K562 (cell line): ENCODE measurements at regions not wholly inside any gene's neighbourhood (a gene's known extent, or its start where the extent isn't known, plus 50 kb on each side); places are given as distances from the start of the nearest gene placed in this dataset.

Experiments used
- CBFB ChIP-seq: sonication (generic); formaldehyde crosslinking; IDR thresholded peaks from 2 replicates; pipeline ENCODE4 v1.4.0; 2020; ENCODE audit warnings: mild to moderate bottlenecking, missing genetic modification reagents
- FOXJ3 ChIP-seq: sonication (generic); formaldehyde crosslinking; IDR thresholded peaks from 2 replicates; pipeline ENCODE4 v1.4.0; 2020; ENCODE audit warnings: mild to moderate bottlenecking, missing genetic modification reagents
- FOXP1 ChIP-seq: sonication (generic); formaldehyde crosslinking; IDR thresholded peaks from 2 replicates; pipeline ENCODE4 v1.8.0; 2022; ENCODE audit warnings: mild to moderate bottlenecking, missing genetic modification reagents
- SIRT6 ChIP-seq: IDR thresholded peaks from one replicate; pipeline ENCODE4 v1.6.1; 2012; ENCODE audit warnings: low read depth, mild to moderate bottlenecking, control low read depth, inconsistent platforms, low read length, moderate library complexity
- XRCC3 ChIP-seq: fragments of 450-650 bp; IDR thresholded peaks from 2 replicates; pipeline ENCODE4 v1.6.1; 2017; ENCODE audit warnings: mild to moderate bottlenecking, moderate library complexity
- ZNF277 ChIP-seq: fragments of 250-450 bp; sonication (Bioruptor Pico); IDR thresholded peaks from 2 replicates; pipeline ENCODE4 v1.8.0; 2022; ENCODE audit warnings: inconsistent platforms, mild to moderate bottlenecking, moderate library complexity, borderline replicate concordance
- ZNF354B ChIP-seq: fragments of 250-450 bp; sonication (Bioruptor Pico); IDR thresholded peaks from 2 replicates; pipeline ENCODE4 v1.4.0; 2020
- ZNF766 ChIP-seq: fragments of 200-800 bp; sonication (Bioruptor generic); conservative IDR thresholded peaks from 2 replicates; pipeline ENCODE4 v1.6.1; 2016; ENCODE audit warnings: missing genetic modification characterization, missing compliant biosample characterization
- TF ChIP-seq, protein P1 (sequence below): fragments of 250-450 bp; sonication (Bioruptor Pico); IDR thresholded peaks from 2 replicates; pipeline ENCODE4 v1.8.0; 2021; ENCODE audit warnings: mild to moderate bottlenecking, moderate library complexity
- TF ChIP-seq, protein P2 (sequence below): sonication (generic); formaldehyde crosslinking; IDR thresholded peaks from 2 replicates; pipeline ENCODE4 v1.8.1; 2023; ENCODE audit warnings: mild to moderate bottlenecking, missing genetic modification reagents
- TF ChIP-seq, protein P3 (sequence below): fragments of 200-800 bp; sonication (Bioruptor generic); IDR thresholded peaks from 2 replicates; pipeline ENCODE4 v1.6.1; 2016; ENCODE audit warnings: missing genetic modification characterization, missing compliant biosample characterization

DNA sequence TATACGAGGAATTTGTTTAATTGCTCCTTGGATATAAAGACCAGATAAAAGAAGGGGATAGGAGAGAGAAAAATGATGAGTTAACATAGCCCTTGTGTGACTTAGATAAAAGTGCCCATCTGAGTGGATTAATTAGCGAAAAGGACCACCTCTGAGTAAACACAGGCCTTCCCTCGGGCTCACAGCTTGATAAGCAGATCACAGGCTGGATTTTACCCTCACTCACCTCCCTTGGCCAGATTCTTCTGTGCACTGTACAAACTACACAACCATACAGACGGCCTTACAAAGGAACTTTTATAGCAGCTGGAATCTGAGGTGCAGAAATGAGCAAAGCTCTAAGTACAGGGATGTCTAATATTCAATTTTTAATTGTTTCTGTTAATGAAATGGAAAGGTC, 112.4 kb upstream of the STT3B start:
- TF ChIP-seq, protein P1, sequence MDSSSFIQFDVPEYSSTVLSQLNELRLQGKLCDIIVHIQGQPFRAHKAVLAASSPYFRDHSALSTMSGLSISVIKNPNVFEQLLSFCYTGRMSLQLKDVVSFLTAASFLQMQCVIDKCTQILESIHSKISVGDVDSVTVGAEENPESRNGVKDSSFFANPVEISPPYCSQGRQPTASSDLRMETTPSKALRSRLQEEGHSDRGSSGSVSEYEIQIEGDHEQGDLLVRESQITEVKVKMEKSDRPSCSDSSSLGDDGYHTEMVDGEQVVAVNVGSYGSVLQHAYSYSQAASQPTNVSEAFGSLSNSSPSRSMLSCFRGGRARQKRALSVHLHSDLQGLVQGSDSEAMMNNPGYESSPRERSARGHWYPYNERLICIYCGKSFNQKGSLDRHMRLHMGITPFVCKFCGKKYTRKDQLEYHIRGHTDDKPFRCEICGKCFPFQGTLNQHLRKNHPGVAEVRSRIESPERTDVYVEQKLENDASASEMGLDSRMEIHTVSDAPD (CRISPR knock-in tag): no peak
- TF ChIP-seq ZNF277 (CRISPR knock-in tag) (no peak), SIRT6 (no peak), ZNF766 (CRISPR knock-in tag) (no peak), FOXP1 (CRISPR knock-in tag) (no peak), FOXJ3 (CRISPR knock-in tag) (no peak), XRCC3 (no peak), ZNF354B (no peak), CBFB (no peak)
- TF ChIP-seq, protein P2, sequence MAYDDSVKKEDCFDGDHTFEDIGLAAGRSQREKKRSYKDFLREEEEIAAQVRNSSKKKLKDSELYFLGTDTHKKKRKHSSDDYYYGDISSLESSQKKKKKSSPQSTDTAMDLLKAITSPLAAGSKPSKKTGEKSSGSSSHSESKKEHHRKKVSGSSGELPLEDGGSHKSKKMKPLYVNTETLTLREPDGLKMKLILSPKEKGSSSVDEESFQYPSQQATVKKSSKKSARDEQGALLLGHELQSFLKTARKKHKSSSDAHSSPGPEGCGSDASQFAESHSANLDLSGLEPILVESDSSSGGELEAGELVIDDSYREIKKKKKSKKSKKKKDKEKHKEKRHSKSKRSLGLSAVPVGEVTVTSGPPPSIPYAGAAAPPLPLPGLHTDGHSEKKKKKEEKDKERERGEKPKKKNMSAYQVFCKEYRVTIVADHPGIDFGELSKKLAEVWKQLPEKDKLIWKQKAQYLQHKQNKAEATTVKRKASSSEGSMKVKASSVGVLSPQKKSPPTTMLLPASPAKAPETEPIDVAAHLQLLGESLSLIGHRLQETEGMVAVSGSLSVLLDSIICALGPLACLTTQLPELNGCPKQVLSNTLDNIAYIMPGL (CRISPR knock-in tag): no peak
- TF ChIP-seq, protein P3, sequence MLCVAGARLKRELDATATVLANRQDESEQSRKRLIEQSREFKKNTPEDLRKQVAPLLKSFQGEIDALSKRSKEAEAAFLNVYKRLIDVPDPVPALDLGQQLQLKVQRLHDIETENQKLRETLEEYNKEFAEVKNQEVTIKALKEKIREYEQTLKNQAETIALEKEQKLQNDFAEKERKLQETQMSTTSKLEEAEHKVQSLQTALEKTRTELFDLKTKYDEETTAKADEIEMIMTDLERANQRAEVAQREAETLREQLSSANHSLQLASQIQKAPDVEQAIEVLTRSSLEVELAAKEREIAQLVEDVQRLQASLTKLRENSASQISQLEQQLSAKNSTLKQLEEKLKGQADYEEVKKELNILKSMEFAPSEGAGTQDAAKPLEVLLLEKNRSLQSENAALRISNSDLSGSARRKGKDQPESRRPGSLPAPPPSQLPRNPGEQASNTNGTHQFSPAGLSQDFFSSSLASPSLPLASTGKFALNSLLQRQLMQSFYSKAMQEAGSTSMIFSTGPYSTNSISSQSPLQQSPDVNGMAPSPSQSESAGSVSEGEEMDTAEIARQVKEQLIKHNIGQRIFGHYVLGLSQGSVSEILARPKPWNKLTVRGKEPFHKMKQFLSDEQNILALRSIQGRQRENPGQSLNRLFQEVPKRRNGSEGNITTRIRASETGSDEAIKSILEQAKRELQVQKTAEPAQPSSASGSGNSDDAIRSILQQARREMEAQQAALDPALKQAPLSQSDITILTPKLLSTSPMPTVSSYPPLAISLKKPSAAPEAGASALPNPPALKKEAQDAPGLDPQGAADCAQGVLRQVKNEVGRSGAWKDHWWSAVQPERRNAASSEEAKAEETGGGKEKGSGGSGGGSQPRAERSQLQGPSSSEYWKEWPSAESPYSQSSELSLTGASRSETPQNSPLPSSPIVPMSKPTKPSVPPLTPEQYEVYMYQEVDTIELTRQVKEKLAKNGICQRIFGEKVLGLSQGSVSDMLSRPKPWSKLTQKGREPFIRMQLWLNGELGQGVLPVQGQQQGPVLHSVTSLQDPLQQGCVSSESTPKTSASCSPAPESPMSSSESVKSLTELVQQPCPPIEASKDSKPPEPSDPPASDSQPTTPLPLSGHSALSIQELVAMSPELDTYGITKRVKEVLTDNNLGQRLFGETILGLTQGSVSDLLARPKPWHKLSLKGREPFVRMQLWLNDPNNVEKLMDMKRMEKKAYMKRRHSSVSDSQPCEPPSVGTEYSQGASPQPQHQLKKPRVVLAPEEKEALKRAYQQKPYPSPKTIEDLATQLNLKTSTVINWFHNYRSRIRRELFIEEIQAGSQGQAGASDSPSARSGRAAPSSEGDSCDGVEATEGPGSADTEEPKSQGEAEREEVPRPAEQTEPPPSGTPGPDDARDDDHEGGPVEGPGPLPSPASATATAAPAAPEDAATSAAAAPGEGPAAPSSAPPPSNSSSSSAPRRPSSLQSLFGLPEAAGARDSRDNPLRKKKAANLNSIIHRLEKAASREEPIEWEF (CRISPR knock-in tag): no peak
